ENCODE measurements at regions not wholly inside any gene's neighbourhood (a gene's known extent, or its start where the extent isn't known, plus 50 kb on each side); places are given as distances from the start of the nearest gene placed in this dataset.

- Histone ChIP-seq H2AFZ (ENCODE audit: low read length) (no peak overlapping the region), H3K4me1 (ENCODE audit: insufficient read depth, low read length) (no peaks in the 10 kb centered on the region), H3K27me3 (ENCODE audit: insufficient read depth, low read length) (no peaks in the 10 kb centered on the region; the same call in 1 of the 2 replicates), H3K79me1 (ENCODE audit: insufficient read depth, low read depth, low read length, poor library complexity, severe bottlenecking) (no peaks in the 10 kb centered on the region), H2BK12ac (ENCODE audit: insufficient read length, low read depth, low read length) (no peak overlapping the region), H3K4me2 (ENCODE audit: insufficient read depth, insufficient read length, low read length) (no peak overlapping the region), H3K14ac (ENCODE audit: insufficient read depth, low read length) (no peak overlapping the region; the same call in 1 of the 2 replicates), H3K18ac (ENCODE audit: insufficient read length, low read depth, low read length) (no peak overlapping the region), H3K79me2 (ENCODE audit: insufficient read depth, low read length) (no peaks in the 10 kb centered on the region; the same call in 1 of the 2 replicates), H2BK120ac (ENCODE audit: low read depth, low read length, poor library complexity, severe bottlenecking) (no peak overlapping the region), H4K8ac (replicated peaks; ENCODE audit: insufficient read length, low read depth, low read length) (no peak overlapping the region), H2BK5ac (ENCODE audit: insufficient read length, low read length) (no peak overlapping the region), H4K20me1 (ENCODE audit: control insufficient read depth, insufficient read depth, insufficient read length) (no peaks in the 10 kb centered on the region), H3K9me3 (ENCODE audit: control insufficient read depth, low read depth, low read length) (no peaks in the 10 kb centered on the region), H3T11ph (ENCODE audit: low read length) (no peak overlapping the region), H4K5ac (ENCODE audit: insufficient read length, low read depth, low read length) (no peak overlapping the region), H2AK5ac (ENCODE audit: insufficient read length, low read length) (no peak overlapping the region), H3K4ac (ENCODE audit: low read depth, low read length) (no peak overlapping the region), H3K23ac (ENCODE audit: insufficient read length, low read depth, low read length) (no peak overlapping the region), H4K91ac (ENCODE audit: insufficient read length, low read depth, low read length) (no peak overlapping the region), H3K9ac (ENCODE audit: extremely low read depth, insufficient read length, low read length) (no peak overlapping the region), H3K23me2 (ENCODE audit: insufficient read length, low read depth, low read length, poor library complexity, severe bottlenecking) (no peaks in the 10 kb centered on the region), H2BK20ac (ENCODE audit: low read depth, low read length, poor library complexity, severe bottlenecking) (no peak overlapping the region), H2BK15ac (ENCODE audit: low read depth, low read length) (no peak overlapping the region), H3K56ac (ENCODE audit: insufficient read length, low read depth, low read length) (no peak overlapping the region), H3K27ac (ENCODE audit: insufficient read length, low read depth, low read length) (no peak overlapping the region)
- H3K4me1 Mint-ChIP-seq: peaks cover 0 to 4% of the 10 kb centered on the region in 2 experiments; a peak in 3 of 4 replicates
- no peak overlapping the region for H3K4me3 Mint-ChIP-seq
- WGBS (ENCODE audit: extremely low coverage, insufficient read length, low lambda C conversion rate): no CpG with 5 or more reads among the region's 6 CpGs
- no peaks in the 10 kb centered on the region; a peak in 1 of 5 replicates for H3K9me3 Mint-ChIP-seq
- H3K27ac Mint-ChIP-seq: no peak overlapping the region; a peak in 1 of 7 replicates
- no peak for TF ChIP-seq CTCF (conservative IDR thresholded peaks at IDR 0.05)
- no peaks in the 10 kb centered on the region; a peak in 1 of 7 replicates for H3K36me3 Mint-ChIP-seq (ENCODE audit: insufficient read depth in 1 of 3, low read depth in 3 of 3)
- peaks cover 71% of the 10 kb centered on the region for H3K27me3 Mint-ChIP-seq (ENCODE audit: low read depth)
- DNase-seq: no peak
These were observed 86.4 kb upstream of the IGSF21 start for GRCh38 chr1:18021242-18021641.

Measured in H9 (cell line).